GM21447 (cell line): ENCODE measurements at regions not wholly inside any gene's neighbourhood (a gene's known extent, or its start where the extent isn't known, plus 50 kb on each side); places are given as distances from the start of the nearest gene placed in this dataset.

Experiments used
- ATAC-seq: cut with Tn5 transposase; IDR thresholded peaks from one replicate; pipeline ENCODE4 v1.9.1; 2021; ENCODE audit not compliant: unreplicated experiment

DNA sequence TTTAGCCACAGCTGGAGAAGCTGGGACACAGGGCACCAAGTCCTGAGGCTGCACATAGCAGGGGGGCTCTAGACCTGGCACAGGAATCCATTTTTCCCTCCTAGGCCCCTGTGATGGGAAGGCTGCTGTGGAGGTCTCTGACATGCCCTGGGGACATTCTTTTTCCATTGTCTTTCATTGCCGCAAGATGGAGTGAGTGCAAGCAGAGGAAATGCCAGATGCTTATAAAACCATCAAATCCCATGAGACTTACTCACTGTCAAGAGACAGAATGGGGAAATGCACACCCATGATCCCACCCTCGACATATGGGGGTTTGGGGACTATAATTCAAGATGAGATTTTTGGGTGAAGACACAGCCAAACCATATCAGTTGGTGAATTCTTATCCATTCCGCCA, 94.7 kb upstream of the FERD3L start:
- ATAC-seq = no peak

DNA sequence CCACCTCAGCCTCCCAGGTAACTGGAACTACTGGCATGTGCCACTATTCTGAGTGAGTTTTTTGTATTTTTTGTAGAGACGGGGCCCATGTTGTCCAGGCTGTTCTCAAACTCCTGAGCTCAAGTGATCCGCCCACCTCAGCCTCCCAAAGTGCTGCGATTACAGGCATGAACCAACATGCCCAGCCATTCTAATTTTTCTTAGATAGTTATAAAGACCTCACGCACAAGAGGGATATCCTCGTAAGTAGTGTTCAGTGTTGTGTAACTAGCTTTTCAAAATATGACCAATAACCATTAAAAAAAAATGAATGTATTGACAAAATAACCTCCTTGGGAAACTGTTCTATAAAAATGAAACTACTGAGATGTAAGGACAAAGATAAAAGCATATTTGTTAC, 90.5 kb upstream of the FERD3L start:
- ATAC-seq = no peak

DNA sequence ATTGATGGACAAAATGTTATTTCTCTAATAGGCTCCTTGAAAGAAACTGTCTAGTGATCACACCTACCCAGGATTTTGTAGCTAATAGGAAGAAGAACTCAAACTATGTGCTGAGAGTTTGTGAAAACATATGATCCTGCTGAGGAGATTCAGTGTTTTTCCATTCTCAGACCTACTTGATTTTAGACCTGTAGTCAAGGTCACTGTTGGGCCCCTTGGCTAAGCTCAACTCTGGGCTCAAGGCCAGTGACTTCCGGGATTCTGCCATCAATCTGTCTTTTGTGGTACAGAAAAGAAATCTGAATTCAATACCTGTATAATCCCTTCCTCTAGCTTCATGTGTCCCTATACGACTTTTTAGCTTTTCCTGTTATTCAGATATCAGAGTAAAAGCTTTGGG, 79.7 kb upstream of the FERD3L start:
- no peak for ATAC-seq

DNA sequence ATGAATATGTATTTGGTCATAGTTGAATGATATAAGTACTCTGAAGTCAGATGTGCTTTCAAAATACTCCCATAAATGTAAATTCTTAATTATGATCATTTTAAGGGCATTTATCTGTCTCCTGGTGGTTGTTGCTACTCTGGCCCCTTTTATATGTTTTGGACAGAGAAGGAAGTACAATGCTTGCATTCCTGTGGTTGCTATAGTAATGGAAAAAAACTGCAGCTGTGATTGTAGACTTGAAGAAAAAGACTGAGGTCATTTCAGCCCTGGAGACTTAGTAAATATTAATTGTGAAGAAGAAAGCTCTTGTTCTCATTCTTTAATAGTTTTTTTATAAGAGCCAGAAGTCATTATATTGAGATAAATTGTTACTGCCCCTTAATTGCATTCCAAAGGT, 70.2 kb upstream of the FERD3L start:
- no peak for ATAC-seq

DNA sequence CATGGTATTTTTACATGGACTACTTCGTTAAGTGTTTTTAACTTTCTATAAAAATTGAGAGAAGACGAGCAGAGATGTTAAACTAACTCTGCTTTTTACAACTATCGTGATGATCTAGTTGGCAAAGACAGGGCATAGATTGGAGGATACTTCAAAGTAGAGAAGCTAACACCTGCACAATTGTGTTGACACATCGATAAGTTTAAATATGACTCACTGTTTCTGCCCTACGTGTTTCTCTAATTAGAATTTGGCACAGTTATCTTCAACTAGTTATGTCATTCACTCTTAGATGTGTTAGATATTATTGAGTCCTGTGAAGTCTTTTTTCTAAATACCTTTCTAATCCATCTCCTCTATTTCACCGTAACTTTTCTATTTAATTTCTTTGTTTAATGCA, 68.5 kb upstream of the FERD3L start:
- no peak for ATAC-seq

DNA sequence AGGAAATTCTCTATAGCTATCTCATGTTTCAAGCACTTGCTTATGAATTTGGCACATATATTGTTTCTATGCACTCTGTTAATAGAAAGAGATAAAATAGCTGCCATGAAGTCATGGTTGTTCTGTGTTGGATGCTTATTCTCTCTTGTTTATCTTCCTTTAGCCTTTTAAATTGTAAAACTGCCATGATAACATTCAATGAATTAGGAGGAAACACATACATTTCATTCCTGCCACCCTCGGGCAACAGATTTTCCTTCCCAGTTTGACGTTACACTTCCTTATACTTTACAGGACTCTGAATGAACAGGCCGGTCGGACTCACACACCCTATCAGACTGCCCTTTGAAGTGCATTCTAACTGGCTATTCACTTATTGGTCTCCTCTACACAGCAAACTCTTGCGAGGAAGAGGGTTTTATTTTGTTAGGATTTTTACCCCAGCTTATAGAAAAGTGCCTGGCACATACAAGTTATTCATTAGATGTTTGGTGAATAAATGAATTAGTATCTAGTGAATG, 65.7 kb upstream of the FERD3L start:
- no peak for ATAC-seq

DNA sequence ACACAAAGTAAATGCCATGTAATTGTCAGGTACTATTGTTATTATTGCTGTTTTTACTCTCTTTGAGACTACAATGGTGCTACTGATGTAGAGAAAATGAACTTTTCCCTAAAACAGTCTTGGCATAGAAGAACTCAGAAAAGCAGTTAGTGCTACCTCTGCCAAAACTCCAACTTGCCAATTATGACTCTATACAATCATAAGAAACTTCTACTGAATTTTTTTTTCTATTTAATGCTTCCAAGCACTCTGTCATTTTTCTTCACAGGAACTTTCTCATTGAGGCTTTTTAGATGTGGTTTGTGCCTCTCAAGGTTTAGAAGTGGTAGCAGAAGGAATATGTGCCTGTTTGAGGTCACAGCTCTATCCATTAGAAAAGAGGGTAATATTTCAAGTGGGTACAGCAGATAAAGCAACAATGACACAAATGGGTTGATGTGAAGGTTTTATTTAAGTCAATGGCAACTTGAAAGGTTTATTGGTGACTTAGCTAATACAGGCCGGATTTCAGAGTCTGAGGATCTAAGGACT, 64.0 kb upstream of the FERD3L start:
- ATAC-seq = no peak

DNA sequence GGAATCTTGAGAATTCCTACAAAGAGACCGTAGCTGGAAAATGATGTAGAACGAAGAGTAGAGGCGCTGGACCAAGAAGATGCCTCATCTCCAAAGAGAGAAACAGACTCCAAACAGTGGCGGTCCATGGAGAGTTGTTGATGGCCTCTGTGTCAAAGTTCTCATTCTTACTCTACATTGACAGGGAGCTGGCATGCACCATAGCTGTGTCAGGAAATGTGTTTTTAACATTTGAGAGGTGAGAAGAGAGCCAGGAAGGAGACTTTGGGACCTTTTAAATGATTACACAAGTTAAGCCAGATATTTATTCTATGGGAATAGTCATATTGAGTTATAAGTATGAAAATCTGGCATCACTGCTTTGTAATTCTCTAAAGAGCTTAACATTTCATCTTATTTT, 61.5 kb upstream of the FERD3L start:
- no peak for ATAC-seq

DNA sequence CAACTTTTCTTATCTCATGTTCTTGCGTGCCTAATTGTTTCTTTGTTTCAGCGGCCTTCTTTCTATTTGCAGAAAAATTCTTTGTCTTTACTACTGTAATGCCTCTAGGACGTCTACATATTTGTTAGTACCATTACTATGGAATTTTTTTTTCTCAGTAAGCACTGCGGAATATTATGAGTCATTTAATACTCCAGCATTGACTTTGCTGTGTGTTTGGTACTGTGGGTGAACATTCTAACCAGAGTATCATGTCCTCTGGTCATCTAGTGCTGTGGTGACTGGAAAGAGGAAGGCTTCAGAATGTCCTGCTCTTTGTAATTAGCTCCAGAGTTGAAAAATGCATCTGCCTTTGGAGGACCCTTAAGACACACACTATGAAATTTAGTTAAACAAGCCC, 58.5 kb upstream of the FERD3L start:
- ATAC-seq = no peak

DNA sequence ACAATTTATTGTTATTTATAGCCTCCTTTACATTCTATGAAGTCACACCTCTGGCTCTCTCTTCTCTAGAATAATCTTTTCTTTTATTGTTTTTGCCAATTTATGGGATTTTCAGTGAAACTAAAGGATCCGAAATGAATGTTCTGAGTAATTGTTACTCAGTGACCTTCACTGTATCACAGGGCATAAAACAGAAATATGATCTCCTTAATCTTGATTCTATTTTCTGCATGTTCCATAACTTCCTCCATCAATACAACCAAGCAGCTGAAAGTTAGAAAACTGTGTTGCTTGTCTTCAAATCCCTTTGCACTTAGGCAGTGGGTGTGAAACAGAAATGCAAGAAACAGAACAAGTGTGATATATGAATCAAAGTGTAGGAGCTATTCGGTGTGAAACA, 57.4 kb upstream of the FERD3L start:
- no peak for ATAC-seq
